GM23338 (cell line): ENCODE measurements at regions not wholly inside any gene's neighbourhood (a gene's known extent, or its start where the extent isn't known, plus 50 kb on each side); places are given as distances from the start of the nearest gene placed in this dataset.

Experiments used
- CREB1 ChIP-seq: fragments of 250-450 bp; sonication (Bioruptor Pico); IDR thresholded peaks from 2 replicates; pipeline ENCODE4 v1.5.0; 2020; ENCODE audit warnings: low read depth, mild to moderate bottlenecking, moderate library complexity
- EZH2 ChIP-seq: fragments of 200-600 bp; sonication (generic); IDR thresholded peaks from one replicate; pipeline ENCODE4 v1.8.0; 2017; ENCODE audit warnings: antibody characterized with exemption, mild to moderate bottlenecking, low read depth; ENCODE audit not compliant: unreplicated experiment
- EZH2phosphoT487 ChIP-seq: fragments of 200-600 bp; sonication (generic); IDR thresholded peaks from one replicate; pipeline ENCODE4 v1.8.1; 2018; ENCODE audit warnings: antibody characterized with exemption; ENCODE audit not compliant: unreplicated experiment
- POLR2AphosphoS5 ChIP-seq: IDR thresholded peaks from 2 replicates; pipeline ENCODE4 v1.6.1; 2016; ENCODE audit warnings: antibody characterized with exemption, low read depth
- TF ChIP-seq, protein P1 (sequence below), 2 experiments: fragments of 200-600 bp in 1 of 2; sonication (generic) in 1 of 2; conservative IDR thresholded peaks; 2 replicates each; pipeline versions ENCODE4 v1.5.1 to v1.6.1; 2016 to 2017; ENCODE audit warnings: antibody characterized with exemption in 2 of 2, low read depth in 2 of 2, mild to moderate bottlenecking in 2 of 2, moderate library complexity in 1 of 2
- TF ChIP-seq, protein P2 (sequence below): IDR thresholded peaks from one replicate; pipeline ENCODE4 v1.6.1; 2018; ENCODE audit warnings: antibody characterized with exemption; ENCODE audit not compliant: unreplicated experiment

GRCh38 chr3:107861422-107861821 lies 229.4 kb downstream of the CD47 start:
- TF ChIP-seq, protein P1, sequence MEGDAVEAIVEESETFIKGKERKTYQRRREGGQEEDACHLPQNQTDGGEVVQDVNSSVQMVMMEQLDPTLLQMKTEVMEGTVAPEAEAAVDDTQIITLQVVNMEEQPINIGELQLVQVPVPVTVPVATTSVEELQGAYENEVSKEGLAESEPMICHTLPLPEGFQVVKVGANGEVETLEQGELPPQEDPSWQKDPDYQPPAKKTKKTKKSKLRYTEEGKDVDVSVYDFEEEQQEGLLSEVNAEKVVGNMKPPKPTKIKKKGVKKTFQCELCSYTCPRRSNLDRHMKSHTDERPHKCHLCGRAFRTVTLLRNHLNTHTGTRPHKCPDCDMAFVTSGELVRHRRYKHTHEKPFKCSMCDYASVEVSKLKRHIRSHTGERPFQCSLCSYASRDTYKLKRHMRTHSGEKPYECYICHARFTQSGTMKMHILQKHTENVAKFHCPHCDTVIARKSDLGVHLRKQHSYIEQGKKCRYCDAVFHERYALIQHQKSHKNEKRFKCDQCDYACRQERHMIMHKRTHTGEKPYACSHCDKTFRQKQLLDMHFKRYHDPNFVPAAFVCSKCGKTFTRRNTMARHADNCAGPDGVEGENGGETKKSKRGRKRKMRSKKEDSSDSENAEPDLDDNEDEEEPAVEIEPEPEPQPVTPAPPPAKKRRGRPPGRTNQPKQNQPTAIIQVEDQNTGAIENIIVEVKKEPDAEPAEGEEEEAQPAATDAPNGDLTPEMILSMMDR (conservative IDR thresholded peaks at IDR 0.05; ENCODE audit: low read depth in 2 of 2), result no peak
- TF ChIP-seq EZH2, result no peak
- no peak for TF ChIP-seq POLR2AphosphoS5
- no peak for TF ChIP-seq CREB1 (CRISPR knock-in tag)
- TF ChIP-seq EZH2phosphoT487, result no peak
- TF ChIP-seq, protein P2, sequence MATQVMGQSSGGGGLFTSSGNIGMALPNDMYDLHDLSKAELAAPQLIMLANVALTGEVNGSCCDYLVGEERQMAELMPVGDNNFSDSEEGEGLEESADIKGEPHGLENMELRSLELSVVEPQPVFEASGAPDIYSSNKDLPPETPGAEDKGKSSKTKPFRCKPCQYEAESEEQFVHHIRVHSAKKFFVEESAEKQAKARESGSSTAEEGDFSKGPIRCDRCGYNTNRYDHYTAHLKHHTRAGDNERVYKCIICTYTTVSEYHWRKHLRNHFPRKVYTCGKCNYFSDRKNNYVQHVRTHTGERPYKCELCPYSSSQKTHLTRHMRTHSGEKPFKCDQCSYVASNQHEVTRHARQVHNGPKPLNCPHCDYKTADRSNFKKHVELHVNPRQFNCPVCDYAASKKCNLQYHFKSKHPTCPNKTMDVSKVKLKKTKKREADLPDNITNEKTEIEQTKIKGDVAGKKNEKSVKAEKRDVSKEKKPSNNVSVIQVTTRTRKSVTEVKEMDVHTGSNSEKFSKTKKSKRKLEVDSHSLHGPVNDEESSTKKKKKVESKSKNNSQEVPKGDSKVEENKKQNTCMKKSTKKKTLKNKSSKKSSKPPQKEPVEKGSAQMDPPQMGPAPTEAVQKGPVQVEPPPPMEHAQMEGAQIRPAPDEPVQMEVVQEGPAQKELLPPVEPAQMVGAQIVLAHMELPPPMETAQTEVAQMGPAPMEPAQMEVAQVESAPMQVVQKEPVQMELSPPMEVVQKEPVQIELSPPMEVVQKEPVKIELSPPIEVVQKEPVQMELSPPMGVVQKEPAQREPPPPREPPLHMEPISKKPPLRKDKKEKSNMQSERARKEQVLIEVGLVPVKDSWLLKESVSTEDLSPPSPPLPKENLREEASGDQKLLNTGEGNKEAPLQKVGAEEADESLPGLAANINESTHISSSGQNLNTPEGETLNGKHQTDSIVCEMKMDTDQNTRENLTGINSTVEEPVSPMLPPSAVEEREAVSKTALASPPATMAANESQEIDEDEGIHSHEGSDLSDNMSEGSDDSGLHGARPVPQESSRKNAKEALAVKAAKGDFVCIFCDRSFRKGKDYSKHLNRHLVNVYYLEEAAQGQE, result no peak
